ENCODE measurements at regions not wholly inside any gene's neighbourhood (a gene's known extent, or its start where the extent isn't known, plus 50 kb on each side); places are given as distances from the start of the nearest gene placed in this dataset.

DNA sequence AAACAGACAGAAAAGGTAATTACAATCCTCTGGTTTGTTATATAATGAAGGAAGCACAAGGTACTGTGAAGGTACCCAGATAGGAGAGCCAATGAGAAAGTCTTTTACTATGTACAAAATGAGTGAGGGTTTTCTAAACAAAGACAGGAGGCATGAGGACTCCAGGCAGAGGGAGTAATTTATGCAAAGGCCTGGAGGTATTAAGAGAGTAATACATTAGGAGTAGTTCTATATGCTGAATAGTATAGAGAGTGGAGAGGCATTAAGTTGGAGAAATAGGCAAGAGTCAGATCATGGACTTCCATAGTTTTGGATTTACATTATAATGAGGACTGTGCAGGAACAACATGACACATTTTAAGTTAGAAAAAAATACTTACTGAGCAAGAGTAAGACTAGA, 216.0 kb downstream of the SCG2 start:
- TF ChIP-seq, protein P1, sequence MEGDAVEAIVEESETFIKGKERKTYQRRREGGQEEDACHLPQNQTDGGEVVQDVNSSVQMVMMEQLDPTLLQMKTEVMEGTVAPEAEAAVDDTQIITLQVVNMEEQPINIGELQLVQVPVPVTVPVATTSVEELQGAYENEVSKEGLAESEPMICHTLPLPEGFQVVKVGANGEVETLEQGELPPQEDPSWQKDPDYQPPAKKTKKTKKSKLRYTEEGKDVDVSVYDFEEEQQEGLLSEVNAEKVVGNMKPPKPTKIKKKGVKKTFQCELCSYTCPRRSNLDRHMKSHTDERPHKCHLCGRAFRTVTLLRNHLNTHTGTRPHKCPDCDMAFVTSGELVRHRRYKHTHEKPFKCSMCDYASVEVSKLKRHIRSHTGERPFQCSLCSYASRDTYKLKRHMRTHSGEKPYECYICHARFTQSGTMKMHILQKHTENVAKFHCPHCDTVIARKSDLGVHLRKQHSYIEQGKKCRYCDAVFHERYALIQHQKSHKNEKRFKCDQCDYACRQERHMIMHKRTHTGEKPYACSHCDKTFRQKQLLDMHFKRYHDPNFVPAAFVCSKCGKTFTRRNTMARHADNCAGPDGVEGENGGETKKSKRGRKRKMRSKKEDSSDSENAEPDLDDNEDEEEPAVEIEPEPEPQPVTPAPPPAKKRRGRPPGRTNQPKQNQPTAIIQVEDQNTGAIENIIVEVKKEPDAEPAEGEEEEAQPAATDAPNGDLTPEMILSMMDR (IDR thresholded peaks at IDR 0.05; ENCODE audit: insufficient read depth, low read depth, low read length) = no peak
- no peak for TF ChIP-seq EZH2 (IDR thresholded peaks at IDR 0.05; ENCODE audit: insufficient read depth, low read length)
